Gastroesophageal sphincter (tissue), 4 donors: ENCODE measurements at regions not wholly inside any gene's neighbourhood (a gene's known extent, or its start where the extent isn't known, plus 50 kb on each side); places are given as distances from the start of the nearest gene placed in this dataset.
"Not testable (repeated sequence)": the region's sequence is repeated elsewhere in the genome, so short reads cannot be mapped to it uniquely, and the experiment has no call there.

Experiments
- ATAC-seq: fragments of 150-250 bp; one replicate; pipeline ENCODE4 v1.9.1; 2016; ENCODE audit warnings: mild to moderate bottlenecking, moderate library complexity
- H3K27ac ChIP-seq, 4 donors: fragments of 200-600 bp; sonication (generic) in 3 of 4; 1 replicate in 3 of 4; 2 replicates in 1 of 4; pipeline ENCODE4 v1.5.1; 2016 to 2019
- H3K27me3 ChIP-seq: fragments of 200-600 bp; sonication (generic); one replicate; pipeline ENCODE4 v1.5.1; 2019
- H3K36me3 ChIP-seq, 2 donors: fragments of 200-600 bp; sonication (generic); one replicate each; pipeline ENCODE4 v1.5.1; 2019; ENCODE audit warnings: control low read depth in 1 of 2
- H3K4me1 ChIP-seq, 3 donors: fragments of 200-600 bp; sonication (generic); 1 replicate in 2 of 3; 2 replicates in 1 of 3; pipeline ENCODE4 v1.5.1; 2016 to 2019; ENCODE audit warnings: control low read depth in 2 of 3
- H3K4me3 ChIP-seq, 2 donors: fragments of 200-600 bp; sonication (generic); one replicate each; pipeline ENCODE4 v1.5.1; 2019; ENCODE audit warnings: mild to moderate bottlenecking in 1 of 2, moderate library complexity in 1 of 2
- H3K9me3 ChIP-seq, 3 donors: fragments of 200-600 bp; sonication (generic); one replicate each; pipeline ENCODE4 v1.5.1; 2017 to 2019; ENCODE audit warnings: control low read depth in 2 of 3
- CTCF ChIP-seq, 4 experiments: fragments of 200-600 bp in 2 of 4; fragments of 450-650 bp in 2 of 4; sonication (generic) in 1 of 4; IDR thresholded peaks; one replicate each; pipeline ENCODE4 v1.5.1; 2017 to 2019; ENCODE audit warnings: antibody characterized with exemption in 4 of 4, mild to moderate bottlenecking in 2 of 4, moderate library complexity in 2 of 4
- EP300 ChIP-seq: sonication (generic); formaldehyde crosslinking; IDR thresholded peaks from one replicate; pipeline ENCODE4 v1.6.1; 2017; ENCODE audit warnings: antibody characterized with exemption, mild to moderate bottlenecking
- POLR2A ChIP-seq, 2 donors: fragments of 450-650 bp; IDR thresholded peaks; one replicate each; pipeline ENCODE4 v1.6.1; 2017; ENCODE audit warnings: antibody characterized with exemption in 2 of 2, mild to moderate bottlenecking in 2 of 2, moderate library complexity in 1 of 2
- POLR2AphosphoS5 ChIP-seq: sonication (generic); formaldehyde crosslinking; IDR thresholded peaks from one replicate; pipeline ENCODE4 v1.6.1; 2017; ENCODE audit warnings: antibody characterized with exemption
- whole genome bisulfite sequencing, 2 donors: methylation state at CpG; one replicate each; pipeline ENCODE4 v1.1.5; 2018; ENCODE audit warnings: low coverage in 1 of 2; 5-methylcytosine and 5-hydroxymethylcytosine counted together

GRCh38 chr6:74408844-74409243 lies 712.8 kb downstream of the CD109 start:
- no peaks in the 10 kb centered on the region for H3K9me3 ChIP-seq
- no peak for ATAC-seq
- peaks cover 0 to 4% (median 0%) of the 10 kb centered on the region in 3 donors for H3K4me1 ChIP-seq
- no peaks in the 10 kb centered on the region for H3K27me3 ChIP-seq
- TF ChIP-seq POLR2A (IDR thresholded peaks at IDR 0.05), result no peak
- no peak for TF ChIP-seq EP300
- no peak for TF ChIP-seq CTCF (IDR thresholded peaks at IDR 0.05)
- H3K27ac ChIP-seq, result peak overlapping the region in 1 of 4 donors; percentile 25
- no peak overlapping the region for H3K4me3 ChIP-seq
- no peaks in the 10 kb centered on the region for H3K36me3 ChIP-seq
- 5 to 13% methylated on average over 1 of the region's 1 CpG for WGBS, 2 donors

GRCh38 chr6:74404366-74404765 lies 708.4 kb downstream of the CD109 start:
- TF ChIP-seq POLR2AphosphoS5, result no peak
- TF ChIP-seq POLR2A (IDR thresholded peaks at IDR 0.05), result no peak
- no peak for TF ChIP-seq CTCF (IDR thresholded peaks at IDR 0.05)
- no peak for TF ChIP-seq EP300
- ATAC-seq, result no peak
- H3K36me3 ChIP-seq, result no peaks in the 10 kb centered on the region
- no peaks in the 10 kb centered on the region for H3K27me3 ChIP-seq
- no peaks in the 10 kb centered on the region for H3K9me3 ChIP-seq
- H3K27ac ChIP-seq, result no peak overlapping the region
- H3K4me3 ChIP-seq, result no peak overlapping the region
- WGBS, 2 donors, result 17 to 32% methylated on average over 2 of the region's 2 CpGs
- peaks cover 0 to under 1% (median 0%) of the 10 kb centered on the region in 3 donors for H3K4me1 ChIP-seq

GRCh38 chr6:74402781-74403180 lies 706.8 kb downstream of the CD109 start:
- Histone ChIP-seq H3K36me3 (no peaks in the 10 kb centered on the region), H3K4me3 (no peak overlapping the region), H3K4me1 (no peaks in the 10 kb centered on the region), H3K9me3 (no peaks in the 10 kb centered on the region), H3K27ac (no peak overlapping the region), H3K27me3 (no peaks in the 10 kb centered on the region)
- no peak for ATAC-seq
- TF ChIP-seq EP300 (no peak), POLR2A (IDR thresholded peaks at IDR 0.05) (no peak), POLR2AphosphoS5 (no peak), CTCF (IDR thresholded peaks at IDR 0.05) (no peak)

- not testable (repeated sequence) for H3K4me3 ChIP-seq, H3K4me1 ChIP-seq, H3K36me3 ChIP-seq, H3K27ac ChIP-seq, H3K27me3 ChIP-seq, ATAC-seq
- H3K9me3 ChIP-seq, result peaks cover 0 to 10% (median 0%) of the 10 kb centered on the region in 3 donors
- no CpG with 5 or more reads among the region's 10 CpGs for WGBS, 2 donors
These were observed 682.4 kb downstream of the CD109 start for GRCh38 chr6:74378437-74378836.

- Histone ChIP-seq H3K27me3 (no peaks in the 10 kb centered on the region), H3K4me3 (no peak overlapping the region), H3K36me3 (no peaks in the 10 kb centered on the region), H3K27ac (no peak overlapping the region), H3K9me3 (no peaks in the 10 kb centered on the region), H3K4me1 (no peaks in the 10 kb centered on the region)
- ATAC-seq, result no peak
- TF ChIP-seq EP300 (no peak), CTCF (IDR thresholded peaks at IDR 0.05) (no peak), POLR2A (IDR thresholded peaks at IDR 0.05) (no peak), POLR2AphosphoS5 (no peak)
These were observed 673.6 kb downstream of the CD109 start for GRCh38 chr6:74369556-74369993.

- Histone ChIP-seq H3K36me3 (no peaks in the 10 kb centered on the region), H3K4me1 (no peaks in the 10 kb centered on the region), H3K27ac (no peak overlapping the region), H3K9me3 (no peaks in the 10 kb centered on the region), H3K4me3 (no peak overlapping the region), H3K27me3 (no peaks in the 10 kb centered on the region)
- TF ChIP-seq CTCF (IDR thresholded peaks at IDR 0.05), result no peak
- WGBS, 2 donors, result 95 to 100% methylated on average over 2 of the region's 2 CpGs
- ATAC-seq, result no peak
These were observed 672.7 kb downstream of the CD109 start for GRCh38 chr6:74368746-74369145.
